ENCODE measurements at regions not wholly inside any gene's neighbourhood (a gene's known extent, or its start where the extent isn't known, plus 50 kb on each side); places are given as distances from the start of the nearest gene placed in this dataset.

DNA sequence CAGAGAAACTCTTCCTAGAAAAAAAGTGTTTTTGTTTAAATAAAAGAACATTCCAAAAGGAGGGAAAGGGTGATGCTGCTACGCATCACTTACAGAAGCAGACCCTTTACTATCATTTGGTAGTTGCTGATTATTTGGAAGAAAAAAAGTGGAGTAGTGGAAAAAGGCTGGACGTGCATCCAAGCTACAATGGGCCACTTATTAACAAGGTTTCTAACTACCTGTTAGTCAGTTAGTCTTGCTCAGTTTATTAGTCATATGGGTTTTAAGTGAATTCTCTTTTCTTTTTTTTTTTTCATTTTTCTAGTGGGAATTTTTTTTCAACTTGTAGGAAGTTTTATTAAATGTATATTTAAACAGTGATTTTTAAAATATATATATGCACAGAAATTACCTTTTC is 866.0 kb downstream of the MCTP2 start:
- no peaks in the 10 kb centered on the region for H3K36me3 ChIP-seq (replicated peaks in 1 of 2; ENCODE audit: insufficient read depth in 1 of 2, low read depth in 2 of 2)
- no peak overlapping the region for H3K27ac ChIP-seq
- 56% methylated on average over 2 of the region's 2 CpGs for WGBS, 2 donors
- no peak for TF ChIP-seq POLR2A (IDR thresholded peaks at IDR 0.05)
- TF ChIP-seq CTCF (IDR thresholded peaks at IDR 0.05) = no peak
- H3K4me1 ChIP-seq = no peaks in the 10 kb centered on the region
- H3K4me3 ChIP-seq = no peak overlapping the region
- ATAC-seq (no peak), DNase-seq (no peak)
- no peaks in the 10 kb centered on the region for H3K9me3 ChIP-seq
- intact Hi-C loops (cut with DNase I) = no loop called here
- H3K27me3 ChIP-seq = no peaks in the 10 kb centered on the region

GRCh38 chr15:95105229-95105628 is 873.9 kb downstream of the MCTP2 start:
- no peak for ATAC-seq
- 88 to 100% methylated on average over 2 of the region's 2 CpGs for WGBS, 2 donors
- TF ChIP-seq POLR2A (IDR thresholded peaks at IDR 0.05) (no peak), CTCF (IDR thresholded peaks at IDR 0.05) (no peak)
- H3K36me3 ChIP-seq (replicated peaks in 1 of 2; ENCODE audit: insufficient read depth in 1 of 2, low read depth in 2 of 2) = no peaks in the 10 kb centered on the region
- no peaks in the 10 kb centered on the region for H3K27me3 ChIP-seq
- H3K27ac ChIP-seq = no peak overlapping the region
- H3K9me3 ChIP-seq = no peaks in the 10 kb centered on the region
- no peak overlapping the region for H3K4me3 ChIP-seq
- DNase-seq = no peak
- no peaks in the 10 kb centered on the region for H3K4me1 ChIP-seq
- intact Hi-C loops (cut with DNase I) = no loop called here

DNA sequence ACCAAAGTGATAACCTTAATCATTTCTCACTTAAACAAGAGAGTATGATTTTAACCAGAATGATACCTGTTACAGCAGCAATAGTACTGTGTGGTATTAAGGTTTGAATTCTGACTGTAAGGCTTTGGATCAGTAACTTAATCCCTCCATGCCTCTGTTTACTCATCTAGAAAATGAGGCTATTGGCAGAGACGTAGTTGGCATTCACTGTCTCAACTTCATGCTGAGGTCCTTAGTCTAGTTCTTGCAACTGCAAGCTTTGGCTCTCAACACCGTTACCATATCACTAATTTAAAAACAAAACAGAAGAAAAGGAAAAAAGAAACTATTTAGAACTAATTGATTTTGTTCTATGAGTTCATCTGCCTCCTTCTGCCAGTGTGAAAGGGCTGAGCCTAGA is 875.4 kb downstream of the MCTP2 start:
- H3K4me3 ChIP-seq = no peak overlapping the region
- ATAC-seq (no peak), DNase-seq (no peak)
- H3K27me3 ChIP-seq = no peaks in the 10 kb centered on the region
- no peak overlapping the region for H3K27ac ChIP-seq
- TF ChIP-seq CTCF (IDR thresholded peaks at IDR 0.05) = no peak
- TF ChIP-seq POLR2A (IDR thresholded peaks at IDR 0.05) = no peak
- no peaks in the 10 kb centered on the region for H3K9me3 ChIP-seq
- intact Hi-C loops (cut with DNase I) = no loop called here
- no peaks in the 10 kb centered on the region for H3K4me1 ChIP-seq
- no peaks in the 10 kb centered on the region for H3K36me3 ChIP-seq (replicated peaks in 1 of 2; ENCODE audit: insufficient read depth in 1 of 2, low read depth in 2 of 2)
- WGBS, 2 donors = 42 to 53% methylated on average over 2 of the region's 2 CpGs

DNA sequence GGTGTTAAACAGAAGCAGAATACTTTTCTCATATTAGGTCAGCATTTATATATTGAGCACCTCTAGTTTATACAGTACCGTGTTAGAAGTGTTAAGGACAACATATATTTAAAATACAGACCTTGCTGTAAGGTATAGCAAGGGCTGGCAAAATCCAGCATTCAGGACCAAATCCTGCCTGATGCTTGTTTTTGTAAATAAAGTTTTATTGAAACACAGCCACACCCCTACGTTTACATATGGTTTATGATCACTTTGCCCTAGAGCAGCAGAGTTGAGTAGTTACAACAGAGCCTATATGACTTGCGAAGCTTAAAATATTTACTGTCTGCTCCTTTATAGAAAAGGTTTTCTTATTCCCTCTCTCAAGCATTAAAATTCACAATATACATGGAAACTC is 877.3 kb downstream of the MCTP2 start:
- no peaks in the 10 kb centered on the region for H3K27me3 ChIP-seq
- DNase-seq = no peak
- no peak for ATAC-seq
- H3K27ac ChIP-seq = no peak overlapping the region
- TF ChIP-seq CTCF (IDR thresholded peaks at IDR 0.05) (no peak), POLR2A (IDR thresholded peaks at IDR 0.05) (no peak)
- no peak overlapping the region for H3K4me3 ChIP-seq
- no peaks in the 10 kb centered on the region for H3K9me3 ChIP-seq
- no peaks in the 10 kb centered on the region for H3K36me3 ChIP-seq (replicated peaks in 1 of 2; ENCODE audit: insufficient read depth in 1 of 2, low read depth in 2 of 2)
- H3K4me1 ChIP-seq = no peaks in the 10 kb centered on the region
- 58 to 70% methylated on average over 3 of the region's 3 CpGs for whole genome bisulfite sequencing, 2 donors
- intact Hi-C loops (cut with DNase I) = no loop called here

DNA sequence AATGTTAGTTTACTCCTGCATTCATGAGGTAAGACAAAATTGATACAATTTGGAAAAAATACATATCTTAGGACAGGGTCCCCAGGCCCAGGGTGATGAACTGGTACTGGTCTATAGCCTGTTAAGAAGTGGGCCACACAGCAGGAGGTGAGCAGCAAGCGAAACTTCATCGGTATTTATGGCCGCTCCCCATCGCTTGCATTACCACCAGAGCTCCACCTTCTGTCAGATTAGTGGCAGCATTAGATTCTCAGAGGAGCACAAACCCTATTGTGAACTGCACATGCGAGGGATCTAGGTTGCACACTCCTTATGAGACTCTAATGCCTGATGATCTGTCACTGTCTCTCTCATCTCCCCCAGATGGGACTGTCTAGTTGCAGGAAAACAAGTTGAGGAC is 880.6 kb downstream of the MCTP2 start:
- Histone ChIP-seq H3K36me3 (replicated peaks in 1 of 2; ENCODE audit: insufficient read depth in 1 of 2, low read depth in 2 of 2) (no peaks in the 10 kb centered on the region), H3K27me3 (no peaks in the 10 kb centered on the region), H3K27ac (no peak overlapping the region), H3K9me3 (no peaks in the 10 kb centered on the region), H3K4me3 (no peak overlapping the region), H3K4me1 (no peaks in the 10 kb centered on the region)
- TF ChIP-seq POLR2A (IDR thresholded peaks at IDR 0.05) (no peak), CTCF (IDR thresholded peaks at IDR 0.05) (no peak)
- intact Hi-C loops (cut with DNase I) = no loop called here
- no peak for ATAC-seq
- no peak for DNase-seq
- WGBS, 2 donors = 83 to 87% methylated on average over 5 of the region's 5 CpGs

Data from body of pancreas (tissue), 4 donors.